PFSK-1 (cell line): ENCODE measurements at regions not wholly inside any gene's neighbourhood (a gene's known extent, or its start where the extent isn't known, plus 50 kb on each side); places are given as distances from the start of the nearest gene placed in this dataset.

Experiments
- POLR2AphosphoS5 ChIP-seq: IDR thresholded peaks from 2 replicates; pipeline ENCODE4 v1.6.1; 2012; ENCODE audit warnings: low read depth, mild to moderate bottlenecking, control low read depth, low read length, moderate library complexity
- SIN3A ChIP-seq: IDR thresholded peaks from 2 replicates; pipeline ENCODE4 v1.6.1; 2012; ENCODE audit warnings: mild to moderate bottlenecking, low read length, moderate library complexity, borderline replicate concordance; ENCODE audit not compliant: insufficient read depth
- TAF1 ChIP-seq: IDR thresholded peaks from 2 replicates; pipeline ENCODE4 v1.6.1; 2012; ENCODE audit warnings: low read length, control low read depth, borderline replicate concordance; ENCODE audit not compliant: insufficient read depth
- TF ChIP-seq, protein P1 (sequence below), 2 experiments: IDR thresholded peaks; 2 replicates each; pipeline versions ENCODE4 v1.6.1 to v1.8.0; 2011 to 2012; ENCODE audit warnings: low read depth in 2 of 2, low read length in 2 of 2, control low read depth in 1 of 2, inconsistent platforms in 1 of 2, mild to moderate bottlenecking in 1 of 2, moderate library complexity in 1 of 2; ENCODE audit not compliant: insufficient read depth in 1 of 2

DNA sequence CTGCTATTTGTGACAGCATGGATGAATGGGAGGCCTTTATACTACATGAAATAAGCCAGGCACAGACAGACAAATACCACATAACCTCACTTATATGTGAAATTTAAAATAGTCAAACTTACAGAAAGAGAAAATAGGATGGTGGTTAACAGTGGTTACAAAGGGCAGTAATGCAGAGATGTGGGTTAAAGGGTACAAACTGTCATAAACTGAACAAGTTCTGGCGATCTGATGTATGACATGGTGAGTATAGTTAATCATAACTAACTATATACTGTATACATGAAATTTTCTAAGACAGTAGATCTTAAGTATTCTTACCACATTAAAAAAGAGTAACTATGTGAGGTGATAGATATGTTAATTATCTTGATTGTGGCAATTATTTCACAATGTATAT lies 558.1 kb upstream of the ZNF804A start:
- TF ChIP-seq POLR2AphosphoS5 (no peak), SIN3A (no peak), TAF1 (no peak)
- TF ChIP-seq, protein P1, sequence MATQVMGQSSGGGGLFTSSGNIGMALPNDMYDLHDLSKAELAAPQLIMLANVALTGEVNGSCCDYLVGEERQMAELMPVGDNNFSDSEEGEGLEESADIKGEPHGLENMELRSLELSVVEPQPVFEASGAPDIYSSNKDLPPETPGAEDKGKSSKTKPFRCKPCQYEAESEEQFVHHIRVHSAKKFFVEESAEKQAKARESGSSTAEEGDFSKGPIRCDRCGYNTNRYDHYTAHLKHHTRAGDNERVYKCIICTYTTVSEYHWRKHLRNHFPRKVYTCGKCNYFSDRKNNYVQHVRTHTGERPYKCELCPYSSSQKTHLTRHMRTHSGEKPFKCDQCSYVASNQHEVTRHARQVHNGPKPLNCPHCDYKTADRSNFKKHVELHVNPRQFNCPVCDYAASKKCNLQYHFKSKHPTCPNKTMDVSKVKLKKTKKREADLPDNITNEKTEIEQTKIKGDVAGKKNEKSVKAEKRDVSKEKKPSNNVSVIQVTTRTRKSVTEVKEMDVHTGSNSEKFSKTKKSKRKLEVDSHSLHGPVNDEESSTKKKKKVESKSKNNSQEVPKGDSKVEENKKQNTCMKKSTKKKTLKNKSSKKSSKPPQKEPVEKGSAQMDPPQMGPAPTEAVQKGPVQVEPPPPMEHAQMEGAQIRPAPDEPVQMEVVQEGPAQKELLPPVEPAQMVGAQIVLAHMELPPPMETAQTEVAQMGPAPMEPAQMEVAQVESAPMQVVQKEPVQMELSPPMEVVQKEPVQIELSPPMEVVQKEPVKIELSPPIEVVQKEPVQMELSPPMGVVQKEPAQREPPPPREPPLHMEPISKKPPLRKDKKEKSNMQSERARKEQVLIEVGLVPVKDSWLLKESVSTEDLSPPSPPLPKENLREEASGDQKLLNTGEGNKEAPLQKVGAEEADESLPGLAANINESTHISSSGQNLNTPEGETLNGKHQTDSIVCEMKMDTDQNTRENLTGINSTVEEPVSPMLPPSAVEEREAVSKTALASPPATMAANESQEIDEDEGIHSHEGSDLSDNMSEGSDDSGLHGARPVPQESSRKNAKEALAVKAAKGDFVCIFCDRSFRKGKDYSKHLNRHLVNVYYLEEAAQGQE (IDR thresholded peaks at IDR 0.05; ENCODE audit: insufficient read depth in 1 of 2, low read depth in 2 of 2, low read length in 2 of 2): no peak
